Right lobe of liver (tissue), 4 donors: ENCODE measurements at regions not wholly inside any gene's neighbourhood (a gene's known extent, or its start where the extent isn't known, plus 50 kb on each side); places are given as distances from the start of the nearest gene placed in this dataset.

ENCODE experiments used
- POLR2A ChIP-seq: fragments of 450-650 bp; IDR thresholded peaks from one replicate; pipeline ENCODE4 v1.6.1; 2017; ENCODE audit warnings: antibody characterized with exemption, mild to moderate bottlenecking
- TF ChIP-seq, protein P1 (sequence below), 4 donors: fragments of 200-600 bp in 3 of 4; fragments of 450-650 bp in 1 of 4; IDR thresholded peaks; one replicate each; pipeline versions ENCODE4 v1.5.1 to v1.8.0; 2016 to 2022; ENCODE audit warnings: antibody characterized with exemption in 4 of 4, mild to moderate bottlenecking in 2 of 4
- donor health status: DM: no; HTN: no; CAD: no.
- donor health status: DM: no; HTN: no; CAD: no.
- donor health status: DM: no; HTN: yes; CAD: no.

DNA sequence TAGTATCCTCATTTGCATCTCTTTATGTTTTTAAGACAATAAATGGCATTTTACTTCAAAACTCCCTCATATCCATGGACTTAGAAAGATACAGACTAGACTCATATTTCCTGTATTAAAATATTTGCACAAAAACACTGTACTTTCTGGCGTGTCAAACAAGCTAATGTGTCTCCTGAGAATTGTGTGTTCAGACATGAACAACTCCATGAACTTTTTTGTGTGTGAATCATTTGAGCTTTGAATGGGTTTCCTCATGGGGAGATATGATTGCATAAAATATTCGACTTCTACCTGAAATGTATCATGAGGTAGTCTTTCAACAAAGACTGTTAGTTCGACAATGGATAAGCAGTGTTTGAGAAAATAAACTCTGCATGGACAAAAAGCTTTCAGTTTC lies 58.8 kb downstream of the TMEM30B start:
- TF ChIP-seq, protein P1, sequence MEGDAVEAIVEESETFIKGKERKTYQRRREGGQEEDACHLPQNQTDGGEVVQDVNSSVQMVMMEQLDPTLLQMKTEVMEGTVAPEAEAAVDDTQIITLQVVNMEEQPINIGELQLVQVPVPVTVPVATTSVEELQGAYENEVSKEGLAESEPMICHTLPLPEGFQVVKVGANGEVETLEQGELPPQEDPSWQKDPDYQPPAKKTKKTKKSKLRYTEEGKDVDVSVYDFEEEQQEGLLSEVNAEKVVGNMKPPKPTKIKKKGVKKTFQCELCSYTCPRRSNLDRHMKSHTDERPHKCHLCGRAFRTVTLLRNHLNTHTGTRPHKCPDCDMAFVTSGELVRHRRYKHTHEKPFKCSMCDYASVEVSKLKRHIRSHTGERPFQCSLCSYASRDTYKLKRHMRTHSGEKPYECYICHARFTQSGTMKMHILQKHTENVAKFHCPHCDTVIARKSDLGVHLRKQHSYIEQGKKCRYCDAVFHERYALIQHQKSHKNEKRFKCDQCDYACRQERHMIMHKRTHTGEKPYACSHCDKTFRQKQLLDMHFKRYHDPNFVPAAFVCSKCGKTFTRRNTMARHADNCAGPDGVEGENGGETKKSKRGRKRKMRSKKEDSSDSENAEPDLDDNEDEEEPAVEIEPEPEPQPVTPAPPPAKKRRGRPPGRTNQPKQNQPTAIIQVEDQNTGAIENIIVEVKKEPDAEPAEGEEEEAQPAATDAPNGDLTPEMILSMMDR (IDR thresholded peaks at IDR 0.05) = no peak
- no peak for TF ChIP-seq POLR2A
